GM18909 (cell line): ENCODE measurements at regions not wholly inside any gene's neighbourhood (a gene's known extent, or its start where the extent isn't known, plus 50 kb on each side); places are given as distances from the start of the nearest gene placed in this dataset.

Source experiments
- ATAC-seq: cut with Tn5 transposase; IDR thresholded peaks from one replicate; pipeline ENCODE4 v1.9.1; 2021; ENCODE audit warnings: mild to moderate bottlenecking; ENCODE audit not compliant: unreplicated experiment, poor library complexity

DNA sequence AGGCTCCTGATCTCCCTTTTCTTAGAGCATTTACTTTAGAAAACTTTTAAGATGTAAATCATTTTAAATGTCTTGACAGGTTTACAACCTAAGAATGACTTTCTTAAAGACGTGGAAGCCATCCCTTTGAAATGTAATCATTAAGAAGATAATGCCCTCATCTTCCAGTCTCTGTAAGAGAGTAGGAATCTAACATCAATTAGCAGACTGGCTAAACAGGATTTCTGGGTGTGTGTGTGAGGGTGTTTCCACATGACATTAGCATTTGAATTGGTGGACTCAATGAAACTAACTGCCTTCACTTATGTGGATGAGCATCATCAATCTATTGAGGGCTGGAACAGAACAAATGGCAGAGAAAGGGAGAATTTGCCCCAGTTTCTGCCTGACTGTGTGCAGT lies 329.5 kb downstream of the RPL10L start:
- ATAC-seq = no peak

DNA sequence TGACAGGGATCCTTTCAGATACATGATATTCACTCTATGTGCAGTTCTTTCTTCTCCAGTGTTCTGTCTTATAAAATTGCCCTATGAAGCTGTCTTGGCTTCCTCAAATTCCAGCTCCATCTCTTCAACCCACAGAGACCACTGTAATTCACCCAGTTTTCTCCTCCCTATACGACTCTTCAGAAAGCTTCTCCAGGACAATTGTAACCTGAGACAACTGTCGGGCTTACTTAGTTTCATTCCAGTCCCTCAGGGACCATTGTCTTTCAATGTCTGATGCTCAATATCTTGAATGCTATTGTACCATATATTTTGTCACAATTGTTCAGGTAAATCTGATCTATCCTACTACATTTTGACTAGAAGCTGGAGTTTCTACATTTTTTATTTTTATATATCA lies 345.3 kb downstream of the RPL10L start:
- no peak for ATAC-seq

DNA sequence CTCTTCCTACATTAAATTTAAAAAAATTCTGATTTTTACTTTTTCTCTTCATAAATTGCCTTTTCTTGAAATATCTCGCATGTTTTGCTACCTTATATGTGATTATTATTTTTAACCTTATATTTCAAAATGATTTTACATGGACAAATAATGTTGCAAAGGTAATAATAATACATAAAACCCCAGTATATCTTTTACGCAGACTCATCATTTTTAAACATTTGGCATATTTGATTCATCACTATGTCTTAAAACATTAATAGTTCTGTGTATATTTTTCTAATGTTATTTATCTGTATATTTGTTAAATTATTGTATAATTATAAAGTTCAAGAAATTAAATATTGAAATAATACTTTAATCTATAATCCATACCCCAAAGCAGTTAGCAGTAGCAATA lies 350.8 kb downstream of the RPL10L start:
- no peak for ATAC-seq

DNA sequence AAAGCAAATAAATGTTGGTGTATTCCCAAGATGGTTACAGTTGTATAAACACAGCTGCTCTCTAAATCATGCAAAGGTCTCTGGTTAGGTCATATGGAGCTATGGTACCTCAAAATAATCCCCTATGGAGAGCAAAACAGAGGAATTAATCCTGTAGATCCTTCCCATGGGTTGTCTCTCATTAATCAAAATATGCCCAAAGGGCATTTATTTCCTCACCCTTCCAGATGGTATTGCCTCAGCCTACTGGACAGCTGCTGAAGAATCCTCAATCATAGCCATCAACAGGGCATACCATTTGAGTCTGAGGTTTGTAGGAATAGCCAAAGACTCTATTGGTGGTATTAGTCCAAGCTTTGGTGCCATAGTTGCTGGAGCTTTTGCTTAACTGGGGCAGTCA lies 360.9 kb downstream of the RPL10L start:
- no peak for ATAC-seq

DNA sequence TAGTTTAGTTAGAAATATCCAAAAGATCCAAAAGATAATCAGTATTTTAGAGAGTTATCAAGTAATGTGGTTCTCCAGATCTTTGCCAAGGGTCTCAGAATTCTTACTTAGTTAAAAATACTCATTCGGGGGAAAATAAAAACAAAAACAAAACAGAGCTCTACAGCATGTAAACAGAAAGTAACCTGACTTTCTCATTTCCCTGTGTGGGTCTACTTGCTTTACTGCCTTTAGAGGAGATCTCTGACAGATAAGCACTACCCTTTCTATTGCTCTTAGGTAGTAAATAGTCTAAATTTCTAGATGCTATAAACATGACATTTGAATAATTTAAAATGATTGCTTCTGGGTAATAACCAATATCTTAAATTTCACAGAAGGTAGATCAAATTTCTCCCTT lies 371.8 kb downstream of the RPL10L start:
- ATAC-seq = no peak

DNA sequence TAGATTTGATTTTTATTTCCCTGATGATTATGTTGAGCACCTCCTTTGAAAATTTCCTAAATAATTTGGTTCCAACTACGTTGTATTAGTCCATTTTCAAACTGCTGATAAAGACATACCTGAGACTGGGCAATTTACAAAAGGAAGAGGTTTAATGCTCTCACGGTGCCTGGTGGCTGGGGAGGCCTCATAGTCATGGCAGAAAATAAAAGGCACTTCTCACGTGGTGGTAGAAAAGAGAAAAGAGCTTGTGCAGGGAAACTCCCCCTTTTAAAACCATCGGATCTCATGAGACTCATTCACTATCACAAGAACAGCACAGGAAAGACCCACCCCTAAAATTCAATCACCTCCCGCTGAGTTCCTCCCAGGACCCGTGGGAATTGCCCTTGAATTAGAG lies 372.3 kb downstream of the RPL10L start:
- no peak for ATAC-seq

DNA sequence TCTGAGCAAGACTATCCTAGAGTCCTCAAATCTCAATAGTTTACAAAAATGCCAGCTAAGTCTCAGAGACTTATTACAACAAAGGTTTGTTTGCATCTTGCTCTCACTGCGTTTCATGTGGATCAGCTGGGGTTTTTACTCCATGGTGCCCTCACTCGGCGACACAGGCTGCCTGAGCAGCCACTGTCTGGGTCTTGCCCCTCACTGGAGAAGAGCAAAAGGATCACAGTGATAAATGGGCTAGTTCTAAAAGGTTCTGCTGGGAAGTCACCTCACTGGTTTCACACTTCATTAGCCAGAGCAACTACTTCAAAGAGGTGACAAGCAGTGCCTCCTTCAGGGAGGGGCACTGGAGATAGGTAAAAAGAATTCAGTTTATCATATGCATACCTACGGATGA lies 392.0 kb downstream of the RPL10L start:
- ATAC-seq = no peak

DNA sequence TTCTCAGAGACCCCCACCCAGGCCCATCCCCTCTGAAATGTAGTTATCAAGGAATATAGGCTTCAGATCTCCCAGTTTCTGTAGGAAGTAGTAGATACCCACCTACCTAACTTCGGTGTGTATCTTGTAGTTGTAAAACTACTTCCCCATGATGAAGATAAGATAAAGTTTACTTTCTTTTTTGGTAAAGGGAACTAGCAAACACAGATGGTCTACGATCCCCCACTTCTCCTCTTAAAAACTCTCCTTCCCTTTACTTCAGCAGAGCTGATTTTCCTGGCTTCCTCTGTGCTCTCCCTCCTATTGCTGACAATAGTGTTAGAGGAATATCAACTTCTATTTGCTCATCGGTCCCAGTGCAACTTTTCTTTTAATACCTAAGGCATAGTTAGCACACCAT lies 395.2 kb downstream of the RPL10L start:
- ATAC-seq = no peak

DNA sequence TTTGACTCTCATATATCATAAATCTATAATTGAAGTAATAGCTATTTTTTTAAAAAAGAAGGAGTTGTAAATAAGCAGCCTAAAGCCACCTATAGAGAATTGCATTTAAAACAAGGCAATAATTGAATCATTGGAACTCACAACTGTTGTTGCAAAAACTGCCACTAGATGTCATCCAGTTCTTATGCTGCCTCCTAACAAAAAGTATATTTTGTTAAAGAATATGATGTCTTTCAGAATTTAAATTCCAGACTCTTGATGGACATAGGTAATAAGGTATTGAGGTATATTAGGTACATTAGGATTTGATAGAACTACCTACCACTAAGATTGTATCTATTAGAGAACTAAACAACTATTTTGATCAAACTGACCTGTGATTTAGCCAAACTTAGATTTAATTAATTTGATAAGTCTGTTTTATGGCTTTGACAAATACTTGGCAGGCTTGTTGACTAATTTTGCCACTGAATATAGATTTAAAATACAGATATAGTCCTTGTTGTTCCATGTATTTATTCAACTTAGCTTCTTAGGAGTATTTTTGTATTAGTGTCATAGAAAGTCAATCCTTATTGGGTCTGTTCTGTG lies 401.4 kb downstream of the RPL10L start:
- ATAC-seq = no peak

DNA sequence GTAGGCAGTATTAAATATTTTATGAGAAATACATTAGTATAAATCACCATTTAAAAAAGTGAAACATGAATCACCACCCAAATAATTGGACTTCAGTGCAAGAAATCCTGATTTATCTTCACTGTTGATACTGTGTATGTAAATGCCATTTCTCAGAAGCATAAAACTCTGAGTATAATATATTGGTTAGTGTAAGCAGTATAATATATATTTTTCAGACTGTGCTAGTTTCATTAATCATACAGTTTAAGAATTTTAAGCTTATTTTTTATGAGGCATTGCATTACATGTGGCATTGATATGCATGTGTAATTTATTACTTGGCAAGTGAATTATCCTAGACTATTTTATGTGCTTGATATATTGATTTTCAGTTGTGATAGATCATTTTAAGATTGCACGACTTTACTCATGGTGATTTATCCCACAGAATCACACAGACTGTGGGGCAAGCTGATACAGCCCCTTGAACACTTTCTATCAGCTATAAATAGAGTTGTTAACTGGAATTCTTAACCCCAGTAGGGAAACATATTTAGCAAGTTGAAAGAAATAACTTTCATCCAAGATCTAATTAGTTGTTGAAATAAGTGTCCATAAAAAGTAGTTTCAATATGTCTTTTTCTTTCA lies 403.5 kb downstream of the RPL10L start:
- no peak for ATAC-seq

DNA sequence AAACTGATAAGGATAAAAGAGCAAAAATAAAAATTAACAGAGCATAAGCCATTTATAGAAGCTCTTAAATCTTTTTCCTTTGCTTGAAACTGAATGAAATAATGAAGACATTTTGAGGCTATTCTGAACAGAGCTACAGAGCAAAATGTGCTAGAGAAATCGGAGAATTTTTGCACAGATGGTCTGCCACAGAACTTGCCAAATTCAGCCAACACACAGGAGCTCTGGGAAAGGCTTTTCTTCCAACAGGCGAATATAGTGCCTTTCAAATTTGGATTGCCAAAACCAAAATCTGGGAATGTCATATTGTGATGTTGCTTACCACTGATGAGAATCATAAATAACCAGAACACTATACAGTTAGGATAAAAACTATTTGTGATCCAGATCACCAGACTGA lies 406.3 kb downstream of the RPL10L start:
- no peak for ATAC-seq

DNA sequence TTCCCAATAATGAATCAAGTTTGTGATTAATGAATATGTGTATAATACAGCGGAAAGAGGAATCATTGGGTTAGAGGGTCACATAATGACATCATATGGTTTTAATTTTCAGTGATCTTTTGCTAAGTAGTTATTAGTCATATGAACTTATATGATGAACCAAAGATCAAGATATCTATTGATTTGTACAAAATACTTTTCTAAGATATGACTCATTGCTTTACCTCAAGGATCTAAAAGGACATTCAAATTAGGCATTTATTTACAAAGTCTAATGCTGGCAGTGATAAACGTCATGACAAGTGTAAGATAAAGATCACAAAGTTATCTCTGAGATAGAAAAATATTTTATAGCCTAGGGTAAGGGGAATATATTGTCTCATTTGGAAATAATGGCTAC lies 417.8 kb downstream of the RPL10L start:
- no peak for ATAC-seq

DNA sequence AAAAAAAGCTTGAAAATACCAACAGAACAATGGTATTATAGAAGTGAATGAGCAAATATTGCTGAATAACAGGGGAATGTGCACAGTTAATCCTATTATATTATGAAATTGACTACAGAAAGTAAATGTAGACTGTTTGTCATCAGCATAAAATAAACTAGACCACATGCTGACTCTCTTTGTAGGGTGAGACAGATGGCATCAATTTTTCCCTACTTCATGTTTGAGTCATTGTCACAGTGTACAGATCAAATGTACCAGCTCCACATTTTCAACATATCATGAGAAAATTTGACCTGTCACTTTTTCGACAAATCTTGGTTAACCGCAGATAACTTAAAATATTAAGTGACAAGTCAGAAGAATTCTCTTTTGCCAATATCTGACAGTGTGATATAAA lies 421.0 kb downstream of the RPL10L start:
- no peak for ATAC-seq

DNA sequence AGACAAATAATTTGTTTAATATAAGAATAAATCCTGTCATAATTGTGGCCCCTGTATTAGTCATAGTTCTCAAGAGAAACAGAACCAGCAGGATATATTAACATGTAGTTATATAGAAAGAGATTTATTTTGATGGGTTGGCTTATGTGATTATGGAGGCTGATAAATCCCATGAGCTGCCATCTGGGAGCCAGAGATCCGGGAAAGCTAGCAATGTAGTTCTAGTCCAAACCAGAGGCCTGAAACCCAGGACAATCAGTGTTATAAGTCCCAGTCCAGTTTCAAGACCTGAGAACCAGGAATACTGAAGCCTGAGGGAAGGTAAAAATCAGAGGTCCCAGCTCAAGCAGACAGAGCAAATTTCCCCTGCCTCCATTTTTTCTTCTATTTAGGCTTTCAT lies 435.8 kb downstream of the RPL10L start:
- no peak for ATAC-seq

DNA sequence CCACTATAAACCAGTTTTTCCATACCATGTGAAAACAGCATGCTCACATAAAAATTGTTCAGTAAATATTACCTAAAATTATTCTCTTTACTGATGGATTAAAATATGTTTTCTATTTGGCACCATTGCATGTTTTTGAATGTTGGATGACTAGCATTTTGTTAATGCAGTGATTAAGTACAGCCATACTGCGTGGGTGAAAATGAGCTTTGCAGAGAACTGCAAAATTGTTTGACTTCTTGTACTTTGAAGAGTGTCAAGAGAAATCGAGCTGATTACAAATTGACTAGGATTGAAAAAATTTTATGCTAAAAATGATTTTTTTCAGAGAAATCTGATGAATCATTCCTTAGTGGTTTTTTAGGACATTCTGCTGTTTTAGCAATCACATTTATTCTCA lies 452.9 kb downstream of the RPL10L start:
- no peak for ATAC-seq

DNA sequence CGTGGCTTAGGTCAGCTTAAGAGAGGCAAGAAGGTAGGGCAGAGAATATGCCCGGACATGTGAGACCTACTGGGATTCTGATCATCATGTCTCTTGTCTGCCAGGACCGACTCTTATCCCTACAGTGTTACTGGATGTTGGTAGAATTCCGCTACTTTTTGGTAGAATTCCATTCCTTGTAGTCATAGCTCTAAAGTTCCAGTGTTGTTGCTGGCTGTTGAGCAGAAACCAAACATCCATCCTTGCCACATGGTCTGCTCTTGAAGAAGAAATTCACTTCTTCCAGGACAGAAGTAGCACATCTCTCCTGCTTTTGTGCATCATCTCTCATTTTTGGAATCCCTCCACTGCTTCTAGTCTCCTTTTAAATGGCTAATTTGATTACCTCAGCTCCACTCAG lies 453.7 kb downstream of the RPL10L start:
- ATAC-seq = no peak
